ENCODE measurements at regions not wholly inside any gene's neighbourhood (a gene's known extent, or its start where the extent isn't known, plus 50 kb on each side); places are given as distances from the start of the nearest gene placed in this dataset.
"Not testable (repeated sequence)": the region's sequence is repeated elsewhere in the genome, so short reads cannot be mapped to it uniquely, and the experiment has no call there.

- Histone ChIP-seq H3K9me2 (ENCODE audit: insufficient read depth, low read length) (no peaks in the 10 kb centered on the region), H3K27ac (ENCODE audit: low read length) (no peak overlapping the region), H3K4me2 (ENCODE audit: low read length) (no peak overlapping the region), H3K79me2 (replicated peaks; ENCODE audit: insufficient read depth, low read length) (no peaks in the 10 kb centered on the region), H2AFZ (ENCODE audit: low read depth, low read length) (no peak overlapping the region), H4K20me1 (ENCODE audit: insufficient read depth) (no peaks in the 10 kb centered on the region), H3K4me3 (ENCODE audit: low read length) (no peak overlapping the region), H3K27me3 (ENCODE audit: insufficient read depth, low read depth, low read length) (no peaks in the 10 kb centered on the region), H3K9me3 (ENCODE audit: low read length) (no peaks in the 10 kb centered on the region), H3F3A (ENCODE audit: insufficient read depth, low read length, poor library complexity, severe bottlenecking) (no peaks in the 10 kb centered on the region), H3K9ac (ENCODE audit: low read length) (no peak overlapping the region), H3K36me3 (ENCODE audit: insufficient read depth, low read length) (no peaks in the 10 kb centered on the region)
- TF ChIP-seq, protein P1, sequence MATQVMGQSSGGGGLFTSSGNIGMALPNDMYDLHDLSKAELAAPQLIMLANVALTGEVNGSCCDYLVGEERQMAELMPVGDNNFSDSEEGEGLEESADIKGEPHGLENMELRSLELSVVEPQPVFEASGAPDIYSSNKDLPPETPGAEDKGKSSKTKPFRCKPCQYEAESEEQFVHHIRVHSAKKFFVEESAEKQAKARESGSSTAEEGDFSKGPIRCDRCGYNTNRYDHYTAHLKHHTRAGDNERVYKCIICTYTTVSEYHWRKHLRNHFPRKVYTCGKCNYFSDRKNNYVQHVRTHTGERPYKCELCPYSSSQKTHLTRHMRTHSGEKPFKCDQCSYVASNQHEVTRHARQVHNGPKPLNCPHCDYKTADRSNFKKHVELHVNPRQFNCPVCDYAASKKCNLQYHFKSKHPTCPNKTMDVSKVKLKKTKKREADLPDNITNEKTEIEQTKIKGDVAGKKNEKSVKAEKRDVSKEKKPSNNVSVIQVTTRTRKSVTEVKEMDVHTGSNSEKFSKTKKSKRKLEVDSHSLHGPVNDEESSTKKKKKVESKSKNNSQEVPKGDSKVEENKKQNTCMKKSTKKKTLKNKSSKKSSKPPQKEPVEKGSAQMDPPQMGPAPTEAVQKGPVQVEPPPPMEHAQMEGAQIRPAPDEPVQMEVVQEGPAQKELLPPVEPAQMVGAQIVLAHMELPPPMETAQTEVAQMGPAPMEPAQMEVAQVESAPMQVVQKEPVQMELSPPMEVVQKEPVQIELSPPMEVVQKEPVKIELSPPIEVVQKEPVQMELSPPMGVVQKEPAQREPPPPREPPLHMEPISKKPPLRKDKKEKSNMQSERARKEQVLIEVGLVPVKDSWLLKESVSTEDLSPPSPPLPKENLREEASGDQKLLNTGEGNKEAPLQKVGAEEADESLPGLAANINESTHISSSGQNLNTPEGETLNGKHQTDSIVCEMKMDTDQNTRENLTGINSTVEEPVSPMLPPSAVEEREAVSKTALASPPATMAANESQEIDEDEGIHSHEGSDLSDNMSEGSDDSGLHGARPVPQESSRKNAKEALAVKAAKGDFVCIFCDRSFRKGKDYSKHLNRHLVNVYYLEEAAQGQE (IDR thresholded peaks at IDR 0.05; ENCODE audit: borderline replicate concordance) = no peak
Observed at GRCh38 chr4:12005471-12005870, 576.8 kb upstream of the HS3ST1 start.

GRCh38 chr4:11996581-11996980, 567.9 kb upstream of the HS3ST1 start:
- not testable (repeated sequence) for H3K9me3 ChIP-seq (ENCODE audit: low read length); H3K36me3 ChIP-seq (ENCODE audit: insufficient read depth, low read length); H3K4me3 ChIP-seq (ENCODE audit: low read length)

DNA sequence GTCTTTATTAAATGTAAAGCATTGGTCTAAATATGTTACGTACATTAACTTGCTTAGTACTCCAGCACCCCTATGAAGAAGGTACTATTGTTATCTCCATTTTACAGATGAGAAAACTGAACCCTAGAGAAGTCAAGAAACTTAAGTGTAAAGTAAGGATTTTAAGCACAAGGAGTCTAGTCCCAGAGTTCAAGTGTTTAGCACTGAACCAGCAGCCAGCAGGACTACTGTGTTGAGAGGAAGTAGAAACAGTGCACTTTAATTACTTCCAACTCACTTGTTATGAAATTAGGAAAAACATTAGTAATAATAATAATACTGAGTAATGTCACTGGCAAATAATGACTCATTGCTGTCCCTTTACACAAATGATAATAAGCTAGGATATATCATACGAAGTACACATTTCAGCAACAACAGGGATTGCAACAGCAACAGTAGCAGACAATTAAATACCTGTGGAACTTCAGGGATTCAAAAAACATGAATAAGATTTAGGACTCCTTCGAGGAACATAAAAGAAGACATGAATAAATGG, 548.1 kb upstream of the HS3ST1 start:
- Histone ChIP-seq H3K36me3 (ENCODE audit: insufficient read depth, low read length) (no peaks in the 10 kb centered on the region), H2AFZ (ENCODE audit: low read depth, low read length) (no peak overlapping the region), H3K79me2 (replicated peaks; ENCODE audit: insufficient read depth, low read length) (no peaks in the 10 kb centered on the region), H3K9me3 (ENCODE audit: low read length) (no peaks in the 10 kb centered on the region), H4K20me1 (ENCODE audit: insufficient read depth) (no peaks in the 10 kb centered on the region), H3K27me3 (ENCODE audit: insufficient read depth, low read depth, low read length) (no peaks in the 10 kb centered on the region), H3K9ac (ENCODE audit: low read length) (no peak overlapping the region), H3K27ac (ENCODE audit: low read length) (no peak overlapping the region), H3K4me2 (ENCODE audit: low read length) (no peak overlapping the region), H3K9me2 (ENCODE audit: insufficient read depth, low read length) (no peaks in the 10 kb centered on the region), H3K4me3 (ENCODE audit: low read length) (no peak overlapping the region), H3F3A (ENCODE audit: insufficient read depth, low read length, poor library complexity, severe bottlenecking) (no peaks in the 10 kb centered on the region)
- TF ChIP-seq TAF1 (IDR thresholded peaks at IDR 0.05; ENCODE audit: low read depth) (no peak), EZH2 (IDR thresholded peaks at IDR 0.05; ENCODE audit: borderline replicate concordance, insufficient read depth, low read length, poor library complexity, severe bottlenecking) (no peak), RAD21 (conservative IDR thresholded peaks at IDR 0.05) (no peak), MXI1 (conservative IDR thresholded peaks at IDR 0.05; ENCODE audit: poor library complexity, severe bottlenecking) (no peak), CTCF (IDR thresholded peaks at IDR 0.05; ENCODE audit: poor library complexity, severe bottlenecking) (no peak), SMC3 (conservative IDR thresholded peaks at IDR 0.05; ENCODE audit: poor library complexity) (no peak), EP300 (conservative IDR thresholded peaks at IDR 0.05; ENCODE audit: poor library complexity, severe bottlenecking) (no peak), POLR2AphosphoS5 (IDR thresholded peaks at IDR 0.05) (no peak)
- TF ChIP-seq, protein P1 (IDR thresholded peaks at IDR 0.05; ENCODE audit: borderline replicate concordance) = no peak

More at GRCh38 chr4:11996581-11996980, 567.9 kb upstream of the HS3ST1 start:
- H3F3A ChIP-seq (ENCODE audit: insufficient read depth, low read length, poor library complexity, severe bottlenecking); H3K9me2 ChIP-seq (ENCODE audit: insufficient read depth, low read length); H3K9ac ChIP-seq (ENCODE audit: low read length); H4K20me1 ChIP-seq (ENCODE audit: insufficient read depth); H3K4me2 ChIP-seq (ENCODE audit: low read length); H3K27me3 ChIP-seq (ENCODE audit: insufficient read depth, low read depth, low read length); H3K27ac ChIP-seq (ENCODE audit: low read length); H3K79me2 ChIP-seq (replicated peaks; ENCODE audit: insufficient read depth, low read length); H2AFZ ChIP-seq (ENCODE audit: low read depth, low read length): not testable (repeated sequence)
